SK-N-SH (cell line): ENCODE measurements at regions not wholly inside any gene's neighbourhood (a gene's known extent, or its start where the extent isn't known, plus 50 kb on each side); places are given as distances from the start of the nearest gene placed in this dataset.

Experiments
- CTCF ChIA-PET: fragments of 300-600, 350-600 bp; formaldehyde crosslinking; extraction: SDS; loops from one replicate; lab custom pipeline; 2021; lab: Yijun Ruan, JAX
- POLR2A ChIA-PET: fragments of 350-600 bp; sonication (Branson Sonifier 250); formaldehyde crosslinking; extraction: SDS; loops from one replicate; lab custom pipeline; 2020; ENCODE audit warnings: antibody characterized with exemption, inconsistent platforms; lab: Yijun Ruan, JAX
- DNase-seq: peaks from one replicate; pipeline ENCODE4 v3.0.0; 2012
- H2AFZ ChIP-seq: fragments of 200-600 bp; sonication (generic); 2 replicates; pipeline ENCODE4 v1.8.1; 2016; ENCODE audit warnings: antibody characterized with exemption, mild to moderate bottlenecking, low read depth
- H3F3A ChIP-seq: fragments of 200-600 bp; sonication (generic); replicated peaks from 2 replicates; pipeline ENCODE3; 2016; ENCODE audit warnings: antibody characterized with exemption, mild to moderate bottlenecking; ENCODE audit not compliant: insufficient read depth
- H3K27ac ChIP-seq, 2 experiments: fragments of 200-500 bp in 1 of 2; fragments of 200-600 bp in 1 of 2; sonication (Bioruptor generic) in 1 of 2; sonication (generic), shearing (Covaris generic) in 1 of 2; 2 replicates each; pipeline versions ENCODE4 v1.5.1 to v1.6.1; 2014 to 2016; ENCODE audit warnings: low read depth in 2 of 2, inconsistent platforms in 1 of 2, low read length in 1 of 2, mild to moderate bottlenecking in 1 of 2, mixed read lengths in 1 of 2
- H3K27me3 ChIP-seq: fragments of 200-600 bp; sonication (generic), shearing (Covaris generic); 2 replicates; pipeline ENCODE4 v1.6.1; 2016; ENCODE audit warnings: mixed run types; ENCODE audit not compliant: insufficient read depth
- H3K36me3 ChIP-seq, 2 experiments: fragments of 200-500 bp in 1 of 2; fragments of 200-600 bp in 1 of 2; sonication (Bioruptor generic) in 1 of 2; sonication (generic) in 1 of 2; replicated peaks in 1 of 2; 2 replicates each; pipeline versions ENCODE3 to v1.5.1; 2014 to 2016; ENCODE audit warnings: low read length in 1 of 2, mild to moderate bottlenecking in 1 of 2; ENCODE audit not compliant: insufficient read depth in 2 of 2, control insufficient read depth in 1 of 2
- H3K4me1 ChIP-seq, 2 experiments: fragments of 200-500 bp in 1 of 2; fragments of 200-600 bp in 1 of 2; sonication (Bioruptor generic) in 1 of 2; sonication (generic), shearing (Covaris generic) in 1 of 2; 2 replicates each; pipeline versions ENCODE4 v1.5.1 to v1.6.1; 2014 to 2016; ENCODE audit warnings: low read depth in 1 of 2, low read length in 1 of 2, mixed run types in 1 of 2; ENCODE audit not compliant: insufficient read depth in 2 of 2, control insufficient read depth in 1 of 2
- H3K4me2 ChIP-seq: fragments of 200-600 bp; sonication (generic), shearing (Covaris generic); 2 replicates; pipeline ENCODE4 v1.6.1; 2017; ENCODE audit warnings: mixed run types
- H3K4me3 ChIP-seq, 2 experiments: fragments of 200-500 bp in 1 of 2; fragments of 200-600 bp in 1 of 2; sonication (Bioruptor generic) in 1 of 2; sonication (generic), shearing (Covaris generic) in 1 of 2; 2 replicates each; pipeline versions ENCODE4 v1.5.1 to v1.8.1; 2014 to 2016; ENCODE audit warnings: low read depth in 2 of 2, inconsistent platforms in 1 of 2, low read length in 1 of 2, mild to moderate bottlenecking in 1 of 2, mixed read lengths in 1 of 2, moderate library complexity in 1 of 2
- H3K79me2 ChIP-seq: fragments of 200-600 bp; sonication (generic); 2 replicates; pipeline ENCODE4 v1.8.1; 2017; ENCODE audit warnings: mild to moderate bottlenecking; ENCODE audit not compliant: insufficient read depth
- H3K9ac ChIP-seq: fragments of 200-600 bp; sonication (generic); 2 replicates; pipeline ENCODE4 v1.6.1; 2017; ENCODE audit warnings: mixed run types
- H3K9me2 ChIP-seq: fragments of 200-600 bp; sonication (generic); 2 replicates; pipeline ENCODE4 v1.6.1; 2017; ENCODE audit warnings: mixed run types
- H3K9me3 ChIP-seq: fragments of 200-600 bp; sonication (generic); 2 replicates; pipeline ENCODE4 v1.6.1; 2017; ENCODE audit warnings: mixed run types, mild to moderate bottlenecking, moderate library complexity
- H4K20me1 ChIP-seq: fragments of 200-600 bp; sonication (generic); 2 replicates; pipeline ENCODE4 v1.6.1; 2017; ENCODE audit warnings: mild to moderate bottlenecking, mixed run types; ENCODE audit not compliant: insufficient read depth
- CHD2 ChIP-seq: fragments of 150-350 bp; IDR thresholded peaks from 2 replicates; pipeline ENCODE4 v1.6.1; 2018; ENCODE audit warnings: low read length; ENCODE audit not compliant: partially characterized antibody
- EP300 ChIP-seq, 2 experiments: IDR thresholded peaks; 2 replicates each; pipeline versions ENCODE4 v1.4.0 to v1.6.1; 2012; ENCODE audit warnings: borderline replicate concordance in 1 of 2, low read depth in 1 of 2, low read length in 1 of 2
- EZH2phosphoT487 ChIP-seq: fragments of 200-600 bp; sonication (generic); IDR thresholded peaks from 2 replicates; pipeline ENCODE4 v1.6.1; 2017; ENCODE audit warnings: low read depth, mixed run types, mild to moderate bottlenecking, antibody characterized with exemption, moderate library complexity, borderline replicate concordance
- FOSL2 ChIP-seq: IDR thresholded peaks from 2 replicates; pipeline ENCODE4 v1.4.0; 2012; ENCODE audit warnings: low read depth, mild to moderate bottlenecking, moderate library complexity, borderline replicate concordance
- FOXJ3 ChIP-seq: sonication (generic); formaldehyde crosslinking; IDR thresholded peaks from 2 replicates; pipeline ENCODE4 v1.5.1; 2020; ENCODE audit warnings: mild to moderate bottlenecking, missing genetic modification reagents
- FOXM1 ChIP-seq: IDR thresholded peaks from 2 replicates; pipeline ENCODE4 v1.4.0; 2012; ENCODE audit warnings: low read depth, mild to moderate bottlenecking
- JUND ChIP-seq: IDR thresholded peaks from 2 replicates; pipeline ENCODE4 v1.4.0; 2012
- MEF2A ChIP-seq: IDR thresholded peaks from 2 replicates; pipeline ENCODE4 v1.4.0; 2012; ENCODE audit warnings: low read depth, borderline replicate concordance
- MXI1 ChIP-seq: IDR thresholded peaks from 2 replicates; pipeline ENCODE4 v1.6.1; 2012; ENCODE audit warnings: mild to moderate bottlenecking, low read depth, low read length, improper control_type of control experiment
- PBX3 ChIP-seq: IDR thresholded peaks from 2 replicates; pipeline ENCODE4; 2012
- POLR2AphosphoS5 ChIP-seq: IDR thresholded peaks from 2 replicates; pipeline ENCODE4 v1.6.1; 2012; ENCODE audit warnings: low read depth, low read length
- RAD21 ChIP-seq: IDR thresholded peaks from 2 replicates; pipeline ENCODE4 v1.6.1; 2012; ENCODE audit warnings: mild to moderate bottlenecking, low read length
- RCOR1 ChIP-seq: fragments of 150-350 bp; IDR thresholded peaks from 2 replicates; pipeline ENCODE4 v1.6.1; 2017; ENCODE audit warnings: antibody characterized with exemption, low read length
- REST ChIP-seq: IDR thresholded peaks from 2 replicates; pipeline ENCODE4 v1.6.1; 2012; ENCODE audit warnings: mild to moderate bottlenecking, low read depth, low read length, moderate library complexity
- RXRA ChIP-seq: IDR thresholded peaks from 2 replicates; pipeline ENCODE4 v1.4.0; 2012; ENCODE audit warnings: low read depth, mild to moderate bottlenecking, borderline replicate concordance
- SMC3 ChIP-seq: IDR thresholded peaks from 2 replicates; pipeline ENCODE4 v1.6.1; 2012; ENCODE audit warnings: low read depth, low read length, improper control_type of control experiment
- TAF1 ChIP-seq: IDR thresholded peaks from 2 replicates; pipeline ENCODE4 v1.6.1; 2012; ENCODE audit warnings: low read depth, mild to moderate bottlenecking, low read length, moderate library complexity, borderline replicate concordance
- TEAD4 ChIP-seq: IDR thresholded peaks from 2 replicates; pipeline ENCODE4 v1.4.0; 2012; ENCODE audit warnings: mild to moderate bottlenecking, borderline replicate concordance; ENCODE audit not compliant: insufficient read depth
- ZBTB33 ChIP-seq: IDR thresholded peaks from 2 replicates; pipeline ENCODE4 v1.4.0; 2012; ENCODE audit warnings: low read depth, borderline replicate concordance
- WGBS: methylation state at CpG from one replicate; pipeline ENCODE4 v1.1.6; 2017; ENCODE audit warnings: low lambda C conversion rate; 5-methylcytosine and 5-hydroxymethylcytosine counted together
- TF ChIP-seq, protein P1 (sequence below): IDR thresholded peaks from 2 replicates; pipeline ENCODE4 v1.4.0; 2012; ENCODE audit warnings: low read depth
- TF ChIP-seq, protein P2 (sequence below): fragments of 150-350 bp; IDR thresholded peaks from 2 replicates; pipeline ENCODE4 v1.6.1; 2017; ENCODE audit warnings: antibody characterized with exemption, low read length, low read depth, borderline replicate concordance

GRCh38 chr7:108684629-108685028 is 115.0 kb downstream of the DNAJB9 start:
- ChIA-PET POLR2A (no interaction called here), CTCF (interaction anchor here (1.0 to 1.2 kb wide), 3 partner anchors 11 to 48 kb away, joined by 3 read pairs; no protein-coding TSS in a partner anchor)
- H2AFZ ChIP-seq = no peak overlapping the region
- H3K9me2 ChIP-seq = no peaks in the 10 kb centered on the region
- H3K4me2 ChIP-seq = no peak overlapping the region
- H3K9ac ChIP-seq = no peak overlapping the region
- TF ChIP-seq, protein P1, sequence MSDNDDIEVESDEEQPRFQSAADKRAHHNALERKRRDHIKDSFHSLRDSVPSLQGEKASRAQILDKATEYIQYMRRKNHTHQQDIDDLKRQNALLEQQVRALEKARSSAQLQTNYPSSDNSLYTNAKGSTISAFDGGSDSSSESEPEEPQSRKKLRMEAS = no peak
- TF ChIP-seq PBX3 (no peak), JUND (no peak), MXI1 (no peak), RAD21 (no peak), FOSL2 (0 out of 2 replicates have a peak, but pooled peaks have one; percentile 8)
- H3K27ac ChIP-seq = no peak overlapping the region
- H3K79me2 ChIP-seq = no peaks in the 10 kb centered on the region
- WGBS = 31% methylated on average over 4 of the region's 4 CpGs
- H3F3A ChIP-seq = no peaks in the 10 kb centered on the region
- H3K27me3 ChIP-seq = no peaks in the 10 kb centered on the region
- H3K36me3 ChIP-seq = no peaks in the 10 kb centered on the region
- H3K4me3 ChIP-seq = no peak overlapping the region
- H3K4me1 ChIP-seq = no peaks in the 10 kb centered on the region
- DNase-seq = no peak
- H3K9me3 ChIP-seq = no peaks in the 10 kb centered on the region
- H4K20me1 ChIP-seq = no peaks in the 10 kb centered on the region

DNA sequence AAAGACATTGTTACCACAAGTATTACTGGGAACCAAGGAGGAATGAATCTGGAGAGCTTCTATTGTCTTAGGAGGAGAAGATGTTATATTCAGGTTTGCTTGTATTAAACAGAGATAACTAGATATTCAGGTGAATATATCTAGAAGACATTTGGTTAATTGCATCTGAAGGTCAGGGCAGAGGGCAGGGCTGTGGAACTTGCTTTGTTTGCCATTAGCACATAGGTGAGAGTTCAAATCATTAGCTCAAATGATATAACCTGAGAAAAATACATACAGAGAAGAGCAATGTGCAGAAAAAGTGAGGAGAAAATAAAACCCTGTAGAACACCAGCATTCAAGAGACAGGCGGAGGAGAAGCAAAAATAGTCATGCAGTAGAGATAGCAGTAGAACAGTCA is 116.8 kb downstream of the DNAJB9 start:
- Histone ChIP-seq H3K79me2 (no peaks in the 10 kb centered on the region), H3K4me1 (no peaks in the 10 kb centered on the region), H3K27ac (no peak overlapping the region), H3K9ac (no peak overlapping the region), H3K27me3 (no peaks in the 10 kb centered on the region), H3K4me3 (no peak overlapping the region), H2AFZ (no peak overlapping the region), H3K4me2 (no peak overlapping the region), H4K20me1 (no peaks in the 10 kb centered on the region), H3K9me3 (no peaks in the 10 kb centered on the region), H3F3A (no peaks in the 10 kb centered on the region), H3K9me2 (no peaks in the 10 kb centered on the region), H3K36me3 (no peaks in the 10 kb centered on the region)
- DNase-seq = no peak
- ChIA-PET CTCF (interaction anchor here (1.3 kb wide), 1 partner anchor 45 kb away, joined by 3 read pairs; no protein-coding TSS in a partner anchor), POLR2A (no interaction called here)
- 20% methylated on average over 1 of the region's 1 CpG for WGBS
- TF ChIP-seq FOXJ3 (CRISPR knock-in tag) (no peak), RCOR1 (no peak), CHD2 (no peak), POLR2AphosphoS5 (no peak), MXI1 (no peak), FOXM1 (no peak), REST (no peak), RAD21 (no peak), ZBTB33 (no peak), TEAD4 (no peak), TAF1 (no peak), EP300 (IDR thresholded peaks at IDR 0.05; ENCODE audit: borderline replicate concordance in 1 of 2, low read depth in 1 of 2, low read length in 1 of 2) (no peak), SMC3 (no peak), RXRA (no peak), JUND (no peak), EZH2phosphoT487 (no peak), MEF2A (no peak)
- TF ChIP-seq, protein P2, sequence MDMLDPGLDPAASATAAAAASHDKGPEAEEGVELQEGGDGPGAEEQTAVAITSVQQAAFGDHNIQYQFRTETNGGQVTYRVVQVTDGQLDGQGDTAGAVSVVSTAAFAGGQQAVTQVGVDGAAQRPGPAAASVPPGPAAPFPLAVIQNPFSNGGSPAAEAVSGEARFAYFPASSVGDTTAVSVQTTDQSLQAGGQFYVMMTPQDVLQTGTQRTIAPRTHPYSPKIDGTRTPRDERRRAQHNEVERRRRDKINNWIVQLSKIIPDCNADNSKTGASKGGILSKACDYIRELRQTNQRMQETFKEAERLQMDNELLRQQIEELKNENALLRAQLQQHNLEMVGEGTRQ = no peak
